PC-9 (cell line): ENCODE measurements at regions not wholly inside any gene's neighbourhood (a gene's known extent, or its start where the extent isn't known, plus 50 kb on each side); places are given as distances from the start of the nearest gene placed in this dataset.

Experiments used
- CTCF ChIP-seq: fragments of 200-600 bp; sonication (generic); conservative IDR thresholded peaks from 2 replicates; pipeline ENCODE4 v1.6.1; 2017; ENCODE audit warnings: mixed run types, antibody characterized with exemption, mild to moderate bottlenecking, moderate library complexity
- EZH2 ChIP-seq: fragments of 200-600 bp; sonication (generic); IDR thresholded peaks from 2 replicates; pipeline ENCODE4 v1.8.0; 2017; ENCODE audit warnings: antibody characterized with exemption, low read depth

- no peak for TF ChIP-seq CTCF
- TF ChIP-seq EZH2: no peak
These were observed 54.1 kb upstream of the RAB38 start for GRCh38 chr11:88229303-88229702.
